ENCODE measurements at regions not wholly inside any gene's neighbourhood (a gene's known extent, or its start where the extent isn't known, plus 50 kb on each side); places are given as distances from the start of the nearest gene placed in this dataset.
"Not testable (repeated sequence)": the region's sequence is repeated elsewhere in the genome, so short reads cannot be mapped to it uniquely, and the experiment has no call there.

DNA sequence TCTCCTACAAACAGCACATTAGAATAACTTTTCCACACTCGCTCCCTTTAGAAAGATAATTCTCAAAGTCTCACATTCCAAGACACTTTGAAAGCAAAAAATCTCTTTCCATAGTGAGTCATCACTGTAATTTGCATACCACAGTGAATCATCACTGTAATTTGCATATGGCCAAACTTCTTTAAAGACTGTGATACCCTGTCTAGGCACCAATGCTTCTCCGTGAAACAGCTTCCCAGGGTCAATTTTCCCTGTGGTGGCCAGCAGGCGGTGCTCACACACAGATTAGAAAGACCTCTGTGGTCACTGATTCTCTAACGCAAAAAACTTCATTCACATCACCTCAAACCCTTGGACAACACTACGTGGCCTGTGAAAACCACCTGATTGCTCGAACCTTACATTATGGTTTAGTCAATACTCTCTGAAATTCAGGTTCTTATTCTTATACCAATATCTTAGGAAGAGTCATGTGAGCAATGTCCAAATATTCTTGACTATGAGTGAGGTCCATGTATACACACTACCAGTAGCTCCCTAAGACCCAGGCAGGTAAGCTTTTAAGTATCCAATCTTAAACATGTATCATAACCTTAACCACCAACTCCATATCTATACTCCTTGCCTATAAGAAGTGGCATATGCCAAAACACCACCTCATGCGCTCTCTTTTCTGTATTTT, 78.5 kb upstream of the PHACTR1 start:
- TF ChIP-seq, protein P1, sequence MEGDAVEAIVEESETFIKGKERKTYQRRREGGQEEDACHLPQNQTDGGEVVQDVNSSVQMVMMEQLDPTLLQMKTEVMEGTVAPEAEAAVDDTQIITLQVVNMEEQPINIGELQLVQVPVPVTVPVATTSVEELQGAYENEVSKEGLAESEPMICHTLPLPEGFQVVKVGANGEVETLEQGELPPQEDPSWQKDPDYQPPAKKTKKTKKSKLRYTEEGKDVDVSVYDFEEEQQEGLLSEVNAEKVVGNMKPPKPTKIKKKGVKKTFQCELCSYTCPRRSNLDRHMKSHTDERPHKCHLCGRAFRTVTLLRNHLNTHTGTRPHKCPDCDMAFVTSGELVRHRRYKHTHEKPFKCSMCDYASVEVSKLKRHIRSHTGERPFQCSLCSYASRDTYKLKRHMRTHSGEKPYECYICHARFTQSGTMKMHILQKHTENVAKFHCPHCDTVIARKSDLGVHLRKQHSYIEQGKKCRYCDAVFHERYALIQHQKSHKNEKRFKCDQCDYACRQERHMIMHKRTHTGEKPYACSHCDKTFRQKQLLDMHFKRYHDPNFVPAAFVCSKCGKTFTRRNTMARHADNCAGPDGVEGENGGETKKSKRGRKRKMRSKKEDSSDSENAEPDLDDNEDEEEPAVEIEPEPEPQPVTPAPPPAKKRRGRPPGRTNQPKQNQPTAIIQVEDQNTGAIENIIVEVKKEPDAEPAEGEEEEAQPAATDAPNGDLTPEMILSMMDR (IDR thresholded peaks at IDR 0.05; ENCODE audit: low read depth, low read length): peak; percentile 72
- Histone ChIP-seq H3K4me3 (ENCODE audit: low read depth, low read length) (no peak overlapping the region), H3K27me3 (ENCODE audit: control insufficient read depth, insufficient read depth, low read length) (no peaks in the 10 kb centered on the region), H3K27ac (ENCODE audit: low read depth, low read length) (no peak overlapping the region), H3K9me3 (ENCODE audit: control insufficient read depth, insufficient read depth, low read length) (no peaks in the 10 kb centered on the region)
- POLR2A ChIA-PET: no interaction called here
- no peak for DNase-seq (ENCODE audit: low read depth, low spot score)
- CTCF ChIA-PET: interaction anchor here (1.1 to 2.4 kb wide), 5 partner anchors 16 to 258 kb away, joined by 3 to 25 read pairs (median 3); no protein-coding TSS in a partner anchor

DNA sequence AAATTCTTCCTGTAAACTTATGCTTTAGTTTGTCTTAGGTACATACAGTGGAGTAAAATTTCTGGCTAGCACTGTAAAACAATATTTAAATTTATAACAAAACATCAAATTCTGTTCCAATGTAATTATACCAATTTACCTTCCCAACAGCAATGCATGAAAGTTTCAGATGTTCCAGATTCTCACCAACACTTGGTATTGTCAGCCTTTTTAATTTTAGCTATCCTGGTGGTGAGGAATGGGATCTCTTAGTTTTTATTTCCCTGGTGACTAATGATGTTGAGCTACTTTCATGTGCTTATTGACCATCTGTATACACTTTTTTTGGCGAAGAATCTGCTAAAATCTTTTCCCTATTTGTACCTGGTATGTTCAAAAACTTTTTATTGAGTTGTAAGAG, 76.1 kb upstream of the PHACTR1 start:
- Histone ChIP-seq H3K4me3 (ENCODE audit: low read depth, low read length) (no peak overlapping the region), H3K27ac (ENCODE audit: low read depth, low read length) (no peak overlapping the region), H3K27me3 (ENCODE audit: control insufficient read depth, insufficient read depth, low read length) (no peaks in the 10 kb centered on the region), H3K9me3 (ENCODE audit: control insufficient read depth, insufficient read depth, low read length) (no peaks in the 10 kb centered on the region)
- CTCF ChIA-PET: interaction anchor here (0.6 to 1.5 kb wide), 2 partner anchors 56 to 253 kb away, joined by 3 to 6 read pairs; no protein-coding TSS in a partner anchor
- POLR2A ChIA-PET: no interaction called here
- TF ChIP-seq, protein P1 (IDR thresholded peaks at IDR 0.05; ENCODE audit: low read depth, low read length): no peak
- DNase-seq (ENCODE audit: low read depth, low spot score): no peak

DNA sequence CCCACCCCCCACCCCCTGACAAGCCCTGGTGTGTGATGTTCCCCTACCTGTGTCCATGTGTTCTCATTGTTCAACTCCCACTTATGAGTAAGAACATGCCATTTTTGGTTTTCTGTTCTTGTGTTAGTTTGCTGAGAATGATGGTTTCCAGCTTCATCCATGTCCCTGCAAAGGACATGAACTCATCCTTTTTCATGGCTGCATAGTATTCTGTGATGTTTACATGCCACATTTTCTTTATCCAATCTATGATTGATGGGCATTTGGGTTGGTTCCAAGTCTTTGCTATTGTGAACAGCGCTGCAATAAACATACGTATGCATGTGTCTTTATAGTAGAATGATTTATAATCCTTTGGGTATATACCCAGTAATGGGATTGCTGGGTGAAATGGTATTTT, 74.8 kb upstream of the PHACTR1 start:
- H3K27me3 ChIP-seq (ENCODE audit: control insufficient read depth, insufficient read depth, low read length); H3K4me3 ChIP-seq (ENCODE audit: low read depth, low read length); DNase-seq (ENCODE audit: low read depth, low spot score); H3K9me3 ChIP-seq (ENCODE audit: control insufficient read depth, insufficient read depth, low read length); H3K27ac ChIP-seq (ENCODE audit: low read depth, low read length); POLR2A ChIA-PET; CTCF ChIA-PET: not testable (repeated sequence)

DNA sequence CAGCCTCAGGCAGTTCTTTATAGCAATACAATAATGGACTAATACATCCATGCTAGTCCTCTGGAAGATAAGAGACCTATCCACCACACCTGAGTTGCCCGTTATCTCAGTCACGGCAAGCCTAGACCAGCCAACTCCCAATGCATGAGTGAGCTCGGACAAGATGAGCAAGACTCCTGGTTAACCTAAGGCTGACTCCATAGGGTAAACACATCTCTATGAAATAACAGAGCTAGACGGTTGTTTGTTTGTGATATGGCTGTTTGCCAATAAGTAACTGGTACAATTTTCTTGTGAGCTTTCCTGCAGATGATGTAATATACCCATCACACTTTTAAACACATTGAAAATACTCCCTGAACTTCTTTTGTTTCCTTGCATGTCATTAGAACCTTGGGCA, 70.6 kb upstream of the PHACTR1 start:
- H3K4me3 ChIP-seq (ENCODE audit: low read depth, low read length): no peak overlapping the region
- CTCF ChIA-PET: interaction anchor here (1.1 kb wide), 1 partner anchor 9 kb away, joined by 4 read pairs; no protein-coding TSS in a partner anchor
- no peaks in the 10 kb centered on the region for H3K27me3 ChIP-seq (ENCODE audit: control insufficient read depth, insufficient read depth, low read length)
- POLR2A ChIA-PET: no interaction called here
- H3K27ac ChIP-seq (ENCODE audit: low read depth, low read length): no peak overlapping the region
- DNase-seq (ENCODE audit: low read depth, low spot score): no peak
- TF ChIP-seq, protein P1 (IDR thresholded peaks at IDR 0.05; ENCODE audit: low read depth, low read length): no peak
- no peaks in the 10 kb centered on the region for H3K9me3 ChIP-seq (ENCODE audit: control insufficient read depth, insufficient read depth, low read length)

DNA sequence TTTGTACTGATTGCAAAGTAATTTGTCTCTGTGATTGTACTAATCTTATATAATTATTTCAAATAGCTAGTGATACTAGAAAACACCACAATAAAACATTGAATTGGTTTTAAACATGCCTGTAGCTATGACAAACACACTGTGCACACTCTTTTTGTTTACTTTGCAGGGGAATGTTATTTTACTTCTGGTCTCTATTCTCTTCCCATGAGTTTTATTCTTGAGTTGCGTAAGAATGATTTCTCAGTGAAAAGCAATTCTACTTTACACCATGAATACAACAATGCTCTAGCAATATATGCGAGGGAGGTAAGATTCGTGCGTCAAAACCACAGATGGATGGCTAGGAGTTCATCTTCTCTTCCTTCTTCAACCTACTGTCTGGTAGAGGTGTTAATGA, 68.4 kb upstream of the PHACTR1 start:
- DNase-seq (ENCODE audit: low read depth, low spot score): no peak
- TF ChIP-seq, protein P1 (IDR thresholded peaks at IDR 0.05; ENCODE audit: low read depth, low read length): no peak
- Histone ChIP-seq H3K27ac (ENCODE audit: low read depth, low read length) (no peak overlapping the region), H3K9me3 (ENCODE audit: control insufficient read depth, insufficient read depth, low read length) (no peaks in the 10 kb centered on the region), H3K4me3 (ENCODE audit: low read depth, low read length) (no peak overlapping the region), H3K27me3 (ENCODE audit: control insufficient read depth, insufficient read depth, low read length) (no peaks in the 10 kb centered on the region)
- ChIA-PET POLR2A (no interaction called here), CTCF (no interaction called here)

Data from AG04450 (cell line).